CD4-positive, alpha-beta memory T cell (primary cell): ENCODE measurements at regions not wholly inside any gene's neighbourhood (a gene's known extent, or its start where the extent isn't known, plus 50 kb on each side); places are given as distances from the start of the nearest gene placed in this dataset.

Experiments used
- CTCF ChIA-PET: fragments of 350-600 bp; sonication (Branson Sonifier 250); formaldehyde crosslinking; loops from one replicate; lab custom pipeline; 2021; ENCODE audit warnings: inconsistent platforms; ENCODE audit not compliant: partially characterized antibody; lab: Charles Lee
- POLR2A ChIA-PET: fragments of 350-600 bp; sonication (Branson Sonifier 250); formaldehyde crosslinking; loops from one replicate; lab custom pipeline; 2021; ENCODE audit not compliant: partially characterized antibody; lab: Charles Lee
- DNase-seq, 5 donors: peaks; one replicate each; pipeline versions ENCODE4 v3.0.0 to v3.0.0-alpha.2; 2020 to 2022; ENCODE audit warnings: mixed read lengths in 1 of 5
- H3K27ac ChIP-seq: one replicate; pipeline ENCODE4 v1.7.0; 2013; ENCODE audit warnings: low read depth, low read length
- H3K27me3 ChIP-seq: 2 replicates; pipeline ENCODE4 v1.7.0; 2013; ENCODE audit warnings: mild to moderate bottlenecking, low read length, moderate library complexity; ENCODE audit not compliant: insufficient read depth
- H3K36me3 ChIP-seq: 2 replicates; pipeline ENCODE4 v1.7.0; 2013; ENCODE audit warnings: mild to moderate bottlenecking, low read length, moderate library complexity; ENCODE audit not compliant: insufficient read depth
- H3K4me1 ChIP-seq: 2 replicates; pipeline ENCODE4 v1.7.0; 2013; ENCODE audit warnings: mild to moderate bottlenecking, low read length, moderate library complexity; ENCODE audit not compliant: insufficient read depth
- H3K4me3 ChIP-seq, 2 donors: one replicate each; pipeline ENCODE4 v1.7.0; 2013; ENCODE audit warnings: low read length in 2 of 2, mild to moderate bottlenecking in 1 of 2
- H3K9me3 ChIP-seq, 2 donors: one replicate each; pipeline ENCODE4 v1.7.0; 2013; ENCODE audit warnings: low read length in 2 of 2, control low read depth in 1 of 2; ENCODE audit not compliant: control insufficient read depth in 1 of 2
- H3K27ac Mint-ChIP-seq, 7 donors: one replicate each; pipeline ENCODE4 v1.8.0; 2020 to 2021; ENCODE audit warnings: mixed read lengths in 7 of 7, mild to moderate bottlenecking in 6 of 7, inconsistent platforms in 3 of 7, moderate library complexity in 3 of 7
- H3K27me3 Mint-ChIP-seq, 2 donors: one replicate each; pipeline ENCODE4 v1.8.0; 2020 to 2021; ENCODE audit warnings: mixed read lengths in 2 of 2
- H3K36me3 Mint-ChIP-seq, 2 donors: one replicate each; pipeline ENCODE4 v1.8.0; 2020 to 2021; ENCODE audit warnings: mixed read lengths in 2 of 2, inconsistent platforms in 1 of 2, mild to moderate bottlenecking in 1 of 2
- H3K4me1 Mint-ChIP-seq, 4 donors: one replicate each; pipeline ENCODE4 v1.8.0; 2020 to 2021; ENCODE audit warnings: mixed read lengths in 4 of 4, mild to moderate bottlenecking in 1 of 4
- H3K4me3 Mint-ChIP-seq, 8 donors: one replicate each; pipeline ENCODE4 v1.8.0; 2020 to 2021; ENCODE audit warnings: mixed read lengths in 8 of 8, mild to moderate bottlenecking in 7 of 8, moderate library complexity in 6 of 8, inconsistent platforms in 3 of 8
- H3K9me3 Mint-ChIP-seq, 8 donors: one replicate each; pipeline ENCODE4 v1.8.0; 2020 to 2021; ENCODE audit warnings: mixed read lengths in 8 of 8, mild to moderate bottlenecking in 5 of 8, inconsistent platforms in 3 of 8, moderate library complexity in 1 of 8
- intact Hi-C: fragments of 100-400 bp; cut with micrococcal nuclease; formaldehyde crosslinking; loops from one replicate; pipeline ENCODE4 v1.15.1; 2023

DNA sequence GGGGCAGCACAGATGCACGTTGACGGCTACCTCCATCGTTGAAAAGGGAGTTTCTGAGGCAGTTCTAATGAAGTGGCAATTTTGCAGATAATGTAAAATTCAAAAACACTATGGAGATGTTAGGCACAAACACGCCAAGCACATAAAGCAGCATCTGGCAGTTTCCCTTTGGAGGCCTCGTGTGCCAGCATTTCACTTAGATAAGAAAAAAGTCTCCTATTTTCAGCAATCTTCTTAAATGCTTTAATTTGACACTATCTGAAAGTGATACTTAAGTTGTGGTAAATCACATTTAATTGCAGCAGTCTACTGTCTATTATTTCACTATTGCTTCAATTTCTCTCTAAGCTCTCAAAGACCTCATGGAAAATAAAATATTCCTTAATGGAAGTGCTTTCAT lies 125.3 kb upstream of the PROKR2 start:
- no peaks in the 10 kb centered on the region for H3K27me3 ChIP-seq
- H3K4me1 Mint-ChIP-seq = no peaks in the 10 kb centered on the region
- no peak overlapping the region for H3K27ac ChIP-seq
- H3K4me3 Mint-ChIP-seq = no peak overlapping the region
- intact Hi-C loops = no loop called here
- no peaks in the 10 kb centered on the region for H3K36me3 ChIP-seq
- H3K9me3 Mint-ChIP-seq = peaks cover 0 to 18% (median 8%) of the 10 kb centered on the region in 8 donors
- H3K27ac Mint-ChIP-seq = no peak overlapping the region
- H3K36me3 Mint-ChIP-seq = no peaks in the 10 kb centered on the region
- no peaks in the 10 kb centered on the region for H3K4me1 ChIP-seq
- no peak overlapping the region for H3K4me3 ChIP-seq
- no peak for DNase-seq
- no peaks in the 10 kb centered on the region for H3K9me3 ChIP-seq
- POLR2A ChIA-PET = no interaction called here
- CTCF ChIA-PET = no interaction called here
- peaks cover 15 to 25% of the 10 kb centered on the region in 2 donors for H3K27me3 Mint-ChIP-seq

DNA sequence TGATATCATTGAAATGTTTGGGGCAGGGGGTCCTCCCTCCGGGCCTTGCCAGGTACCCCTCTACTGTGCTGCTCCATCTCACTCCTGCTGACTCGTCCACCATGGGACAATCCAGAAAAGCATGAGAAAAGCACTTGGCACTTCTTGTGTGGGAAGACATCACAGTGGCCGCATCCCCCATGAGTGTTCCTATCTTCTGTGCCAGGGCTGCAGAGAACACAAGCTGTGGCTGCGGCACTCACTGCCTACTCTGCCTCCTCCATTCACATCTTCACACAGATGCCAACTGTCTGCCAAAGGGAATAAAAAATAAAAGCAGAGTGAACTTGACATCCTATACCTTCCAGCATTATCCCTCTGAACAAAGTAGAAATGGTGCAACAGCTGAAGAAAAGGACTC lies 117.4 kb upstream of the PROKR2 start:
- POLR2A ChIA-PET = no interaction called here
- Mint-ChIP-seq H3K9me3 (peaks cover 0 to 10% (median 8%) of the 10 kb centered on the region in 8 donors), H3K4me1 (no peaks in the 10 kb centered on the region), H3K27ac (no peak overlapping the region), H3K36me3 (no peaks in the 10 kb centered on the region), H3K27me3 (peaks cover 13 to 15% of the 10 kb centered on the region in 2 donors), H3K4me3 (no peak overlapping the region)
- intact Hi-C loops = no loop called here
- Histone ChIP-seq H3K27me3 (no peaks in the 10 kb centered on the region), H3K4me1 (no peaks in the 10 kb centered on the region), H3K4me3 (no peak overlapping the region), H3K27ac (no peak overlapping the region), H3K36me3 (no peaks in the 10 kb centered on the region), H3K9me3 (no peaks in the 10 kb centered on the region)
- CTCF ChIA-PET = no interaction called here
- no peak for DNase-seq

DNA sequence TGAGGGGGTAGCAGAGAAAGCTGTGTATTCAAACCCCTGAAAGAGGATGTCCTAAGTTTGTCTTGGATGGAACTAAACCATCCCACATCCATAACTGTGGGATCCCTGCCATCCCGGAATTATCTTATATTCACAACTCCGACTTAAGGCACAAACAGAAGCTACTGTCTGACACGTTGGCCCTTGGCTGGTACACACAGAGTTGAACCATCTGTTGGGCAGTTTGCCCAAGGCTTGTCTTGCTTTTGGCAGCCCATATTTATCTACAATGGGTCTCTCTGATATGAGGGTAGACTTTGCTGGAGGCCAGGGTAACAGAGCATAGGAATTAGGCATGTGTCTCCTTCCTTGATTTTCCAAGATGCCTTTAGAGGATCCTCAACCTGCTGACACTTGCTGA lies 116.6 kb upstream of the PROKR2 start:
- no peak for DNase-seq
- POLR2A ChIA-PET = no interaction called here
- H3K36me3 ChIP-seq = no peaks in the 10 kb centered on the region
- Mint-ChIP-seq H3K27ac (no peak overlapping the region), H3K27me3 (peaks cover 10 to 15% of the 10 kb centered on the region in 2 donors), H3K4me1 (no peaks in the 10 kb centered on the region), H3K9me3 (peaks cover 0 to 7% (median 3%) of the 10 kb centered on the region in 8 donors), H3K4me3 (no peak overlapping the region), H3K36me3 (no peaks in the 10 kb centered on the region)
- no peaks in the 10 kb centered on the region for H3K27me3 ChIP-seq
- intact Hi-C loops = no loop called here
- H3K27ac ChIP-seq = no peak overlapping the region
- H3K4me1 ChIP-seq = no peaks in the 10 kb centered on the region
- H3K9me3 ChIP-seq = no peaks in the 10 kb centered on the region
- no peak overlapping the region for H3K4me3 ChIP-seq
- CTCF ChIA-PET = no interaction called here

DNA sequence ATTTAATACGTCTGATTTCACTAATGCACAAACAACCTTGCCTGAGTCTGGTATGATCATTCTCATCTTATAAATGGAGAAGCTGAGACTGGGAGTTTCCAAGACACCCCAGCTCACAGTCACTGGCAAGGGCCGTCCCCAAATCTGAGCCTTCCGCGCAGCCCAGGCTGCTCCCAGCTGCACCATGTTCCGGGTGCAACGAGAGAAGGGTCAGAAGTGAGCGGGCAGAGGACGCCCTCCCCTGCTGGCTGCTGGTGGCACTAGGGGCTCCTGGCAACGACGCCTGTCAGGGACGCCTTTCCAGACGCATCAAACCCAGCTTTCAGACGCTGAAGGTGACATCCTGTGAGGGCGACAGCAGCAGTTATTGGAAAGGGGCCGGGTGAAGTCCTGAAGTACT lies 115.3 kb upstream of the PROKR2 start:
- Histone ChIP-seq H3K4me3 (no peak overlapping the region), H3K4me1 (no peaks in the 10 kb centered on the region), H3K27me3 (no peaks in the 10 kb centered on the region), H3K36me3 (no peaks in the 10 kb centered on the region), H3K27ac (no peak overlapping the region), H3K9me3 (no peaks in the 10 kb centered on the region)
- ChIA-PET POLR2A (no interaction called here), CTCF (no interaction called here)
- intact Hi-C loops = no loop called here
- Mint-ChIP-seq H3K9me3 (peaks cover 0 to 4% (median 0%) of the 10 kb centered on the region in 8 donors), H3K4me3 (no peak overlapping the region), H3K27ac (no peak overlapping the region), H3K36me3 (no peaks in the 10 kb centered on the region), H3K4me1 (no peaks in the 10 kb centered on the region), H3K27me3 (peaks cover 10 to 15% of the 10 kb centered on the region in 2 donors)
- DNase-seq = no peak

DNA sequence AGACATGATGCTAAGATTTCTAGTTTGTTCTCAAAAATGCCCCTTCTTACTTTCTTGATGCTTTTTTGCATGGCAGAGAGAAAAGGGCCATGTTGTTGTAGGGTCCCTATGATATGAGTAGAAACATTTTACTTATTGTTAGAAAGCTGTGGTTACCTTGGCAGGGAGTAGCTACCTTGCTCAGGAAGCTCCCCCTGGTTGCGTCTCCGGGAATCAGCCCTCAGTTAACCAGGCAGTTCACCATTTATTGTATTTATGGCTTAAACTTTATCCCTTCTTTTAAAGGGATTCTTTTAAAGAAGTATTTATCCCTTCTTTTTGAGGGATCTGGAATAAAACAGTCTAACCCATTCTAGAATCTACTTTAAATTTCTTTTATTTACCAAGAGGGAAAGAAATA lies 113.9 kb upstream of the PROKR2 start:
- H3K9me3 Mint-ChIP-seq = peaks cover 0 to under 1% (median 0%) of the 10 kb centered on the region in 8 donors
- no peaks in the 10 kb centered on the region for H3K4me1 Mint-ChIP-seq
- H3K4me1 ChIP-seq = no peaks in the 10 kb centered on the region
- no peak overlapping the region for H3K4me3 Mint-ChIP-seq
- no peaks in the 10 kb centered on the region for H3K36me3 ChIP-seq
- peaks cover 10 to 15% of the 10 kb centered on the region in 2 donors for H3K27me3 Mint-ChIP-seq
- ChIA-PET CTCF (no interaction called here), POLR2A (no interaction called here)
- no peak for DNase-seq
- H3K4me3 ChIP-seq = no peak overlapping the region
- intact Hi-C loops = no loop called here
- no peaks in the 10 kb centered on the region for H3K9me3 ChIP-seq
- H3K27me3 ChIP-seq = no peaks in the 10 kb centered on the region
- H3K27ac ChIP-seq = no peak overlapping the region
- no peaks in the 10 kb centered on the region for H3K36me3 Mint-ChIP-seq
- no peak overlapping the region for H3K27ac Mint-ChIP-seq

DNA sequence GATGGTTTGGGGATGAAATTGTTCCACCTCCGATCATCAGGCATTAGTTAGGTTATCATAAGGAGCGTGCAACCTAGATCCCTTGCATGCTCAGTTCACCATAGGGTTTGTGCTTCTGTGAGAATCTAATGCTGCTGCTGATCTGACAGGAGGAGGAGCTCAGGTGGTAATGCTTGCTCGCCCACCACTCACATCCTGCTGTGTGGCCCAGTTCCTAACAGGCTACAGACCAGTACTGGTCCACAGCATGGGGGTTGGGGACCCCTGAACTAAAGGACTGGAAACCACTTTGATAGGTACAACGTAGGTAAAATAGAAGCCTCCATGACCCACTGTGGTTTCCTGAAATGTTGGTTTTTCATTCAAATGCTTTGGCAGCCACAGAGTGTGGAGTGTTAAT lies 109.3 kb upstream of the PROKR2 start:
- POLR2A ChIA-PET = no interaction called here
- intact Hi-C loops = no loop called here
- DNase-seq = no peak
- H3K27ac ChIP-seq = no peak overlapping the region
- peaks cover 0 to 26% (median 4%) of the 10 kb centered on the region in 8 donors for H3K9me3 Mint-ChIP-seq
- H3K4me3 Mint-ChIP-seq = no peak overlapping the region
- no peak overlapping the region for H3K27ac Mint-ChIP-seq
- H3K36me3 ChIP-seq = no peaks in the 10 kb centered on the region
- H3K4me1 ChIP-seq = no peaks in the 10 kb centered on the region
- CTCF ChIA-PET = no interaction called here
- H3K36me3 Mint-ChIP-seq = no peaks in the 10 kb centered on the region
- H3K27me3 Mint-ChIP-seq = peaks cover 8 to 22% of the 10 kb centered on the region in 2 donors
- no peak overlapping the region for H3K4me3 ChIP-seq
- no peaks in the 10 kb centered on the region for H3K9me3 ChIP-seq
- H3K4me1 Mint-ChIP-seq = no peaks in the 10 kb centered on the region
- no peaks in the 10 kb centered on the region for H3K27me3 ChIP-seq

DNA sequence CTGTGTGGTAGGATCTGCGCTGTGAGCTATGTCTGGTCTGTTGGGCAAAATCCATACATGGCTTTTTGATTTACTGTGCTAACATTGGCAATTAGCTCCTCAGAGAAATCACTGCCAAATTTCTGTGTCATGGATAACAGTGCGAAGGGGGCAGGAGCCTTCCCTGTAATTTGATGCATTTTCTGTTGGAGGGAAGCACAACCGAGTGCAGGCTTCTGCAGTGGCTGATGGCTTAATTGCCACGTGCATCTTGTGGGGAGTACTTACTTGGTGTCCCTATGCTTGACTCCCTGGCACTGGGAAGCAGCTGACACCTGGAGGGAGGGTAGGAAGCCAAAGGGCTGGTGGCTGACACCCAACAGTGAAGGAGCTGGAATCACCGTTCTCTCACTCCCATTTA lies 99.3 kb upstream of the PROKR2 start:
- POLR2A ChIA-PET = no interaction called here
- intact Hi-C loops = no loop called here
- H3K27ac Mint-ChIP-seq = no peak overlapping the region

DNA sequence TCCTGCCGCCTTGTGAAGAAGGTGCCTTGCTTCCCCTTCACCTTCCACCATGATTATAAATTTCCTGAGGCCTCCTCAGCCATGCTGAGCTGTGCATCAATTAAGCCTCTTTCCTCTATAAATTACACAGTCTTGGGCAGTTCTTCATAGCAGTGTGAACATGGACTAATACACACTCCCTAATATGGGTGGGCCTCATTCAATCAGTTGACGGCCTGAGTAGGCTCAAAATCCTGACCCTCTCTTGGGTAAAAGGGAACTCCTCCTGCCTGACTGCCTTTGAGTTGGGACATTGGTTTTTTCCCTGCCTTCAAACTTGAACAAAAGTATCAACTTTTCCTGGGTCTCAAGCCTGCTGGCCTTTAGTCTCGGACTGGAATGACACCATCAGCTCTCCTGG lies 96.6 kb upstream of the PROKR2 start:
- no peak overlapping the region for H3K4me3 ChIP-seq
- no peak overlapping the region for H3K27ac ChIP-seq
- POLR2A ChIA-PET = no interaction called here
- intact Hi-C loops = no loop called here
- CTCF ChIA-PET = no interaction called here
- no peaks in the 10 kb centered on the region for H3K36me3 Mint-ChIP-seq
- no peak overlapping the region for H3K27ac Mint-ChIP-seq
- no peaks in the 10 kb centered on the region for H3K9me3 ChIP-seq
- H3K4me3 Mint-ChIP-seq = no peak overlapping the region
- DNase-seq = no peak
- H3K27me3 ChIP-seq = no peaks in the 10 kb centered on the region
- peaks cover 0 to 5% (median 3%) of the 10 kb centered on the region in 8 donors for H3K9me3 Mint-ChIP-seq
- H3K4me1 Mint-ChIP-seq = no peaks in the 10 kb centered on the region
- peaks cover 6 to 13% of the 10 kb centered on the region in 2 donors for H3K27me3 Mint-ChIP-seq
- no peaks in the 10 kb centered on the region for H3K4me1 ChIP-seq
- H3K36me3 ChIP-seq = no peaks in the 10 kb centered on the region

More for the DNA sequence above, 99.3 kb upstream of the PROKR2 start:
- Mint-ChIP-seq H3K4me3 (no peak overlapping the region), H3K36me3 (no peaks in the 10 kb centered on the region), H3K27me3 (peaks cover 7 to 16% of the 10 kb centered on the region in 2 donors), H3K9me3 (peaks cover 2 to 10% (median 6%) of the 10 kb centered on the region in 8 donors), H3K4me1 (no peaks in the 10 kb centered on the region)
- Histone ChIP-seq H3K4me1 (no peaks in the 10 kb centered on the region), H3K4me3 (no peak overlapping the region), H3K27me3 (no peaks in the 10 kb centered on the region), H3K36me3 (no peaks in the 10 kb centered on the region), H3K27ac (no peak overlapping the region), H3K9me3 (no peaks in the 10 kb centered on the region)
- DNase-seq = no peak
- CTCF ChIA-PET = no interaction called here
